Osteocyte (in vitro differentiated cells): ENCODE measurements at regions not wholly inside any gene's neighbourhood (a gene's known extent, or its start where the extent isn't known, plus 50 kb on each side); places are given as distances from the start of the nearest gene placed in this dataset.

Experiments
- DNase-seq: peaks from one replicate; pipeline ENCODE4 v3.0.0; 2021; ENCODE audit warnings: mixed read lengths; ENCODE audit not compliant: unreplicated experiment; ENCODE audit errors: extremely low spot score
- H3K27ac Mint-ChIP-seq: one replicate; pipeline ENCODE4 v1.8.0; 2021; ENCODE audit warnings: mild to moderate bottlenecking, mixed read lengths; ENCODE audit not compliant: unreplicated experiment
- H3K27me3 Mint-ChIP-seq: one replicate; pipeline ENCODE4 v1.8.0; 2021; ENCODE audit warnings: mixed read lengths; ENCODE audit not compliant: unreplicated experiment
- H3K36me3 Mint-ChIP-seq: one replicate; pipeline ENCODE4 v1.8.0; 2021; ENCODE audit warnings: mixed read lengths; ENCODE audit not compliant: unreplicated experiment
- H3K4me1 Mint-ChIP-seq: one replicate; pipeline ENCODE4 v1.8.0; 2021; ENCODE audit warnings: mixed read lengths; ENCODE audit not compliant: unreplicated experiment
- H3K4me3 Mint-ChIP-seq: one replicate; pipeline ENCODE4 v1.8.0; 2021; ENCODE audit warnings: mild to moderate bottlenecking, moderate library complexity, mixed read lengths; ENCODE audit not compliant: unreplicated experiment
- H3K9me3 Mint-ChIP-seq: one replicate; pipeline ENCODE4 v1.8.0; 2021; ENCODE audit warnings: mixed read lengths; ENCODE audit not compliant: unreplicated experiment
- TF ChIP-seq, protein P1 (sequence below): fragments of 200-600 bp; sonication (generic); IDR thresholded peaks from 2 replicates; pipeline ENCODE4 v1.5.0; 2021; ENCODE audit warnings: antibody characterized with exemption, mild to moderate bottlenecking, moderate library complexity

DNA sequence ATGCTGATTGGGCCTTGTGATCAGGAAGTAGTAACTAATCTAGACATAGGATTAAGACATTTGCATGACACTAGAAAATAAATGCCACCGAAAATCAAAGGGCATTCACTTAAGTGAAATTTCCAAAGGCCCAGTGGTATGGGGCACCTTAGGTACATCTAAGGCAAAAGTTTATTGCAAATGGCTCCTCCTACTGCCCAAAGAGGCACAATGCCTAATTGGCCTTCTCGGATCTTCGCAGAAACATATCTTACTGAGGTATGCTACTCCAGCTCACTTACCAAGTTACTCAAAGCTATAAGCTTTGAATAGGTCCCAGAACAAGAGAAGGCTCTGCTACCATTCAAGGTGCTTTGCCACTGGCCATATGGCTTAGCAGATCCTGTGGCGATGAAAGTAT is 174.8 kb upstream of the CXCL13 start:
- Mint-ChIP-seq H3K27ac (no peak overlapping the region), H3K9me3 (no peaks in the 10 kb centered on the region), H3K27me3 (peaks cover 16% of the 10 kb centered on the region), H3K4me3 (no peak overlapping the region), H3K4me1 (no peaks in the 10 kb centered on the region), H3K36me3 (no peaks in the 10 kb centered on the region)
- no peak for DNase-seq
- TF ChIP-seq, protein P1, sequence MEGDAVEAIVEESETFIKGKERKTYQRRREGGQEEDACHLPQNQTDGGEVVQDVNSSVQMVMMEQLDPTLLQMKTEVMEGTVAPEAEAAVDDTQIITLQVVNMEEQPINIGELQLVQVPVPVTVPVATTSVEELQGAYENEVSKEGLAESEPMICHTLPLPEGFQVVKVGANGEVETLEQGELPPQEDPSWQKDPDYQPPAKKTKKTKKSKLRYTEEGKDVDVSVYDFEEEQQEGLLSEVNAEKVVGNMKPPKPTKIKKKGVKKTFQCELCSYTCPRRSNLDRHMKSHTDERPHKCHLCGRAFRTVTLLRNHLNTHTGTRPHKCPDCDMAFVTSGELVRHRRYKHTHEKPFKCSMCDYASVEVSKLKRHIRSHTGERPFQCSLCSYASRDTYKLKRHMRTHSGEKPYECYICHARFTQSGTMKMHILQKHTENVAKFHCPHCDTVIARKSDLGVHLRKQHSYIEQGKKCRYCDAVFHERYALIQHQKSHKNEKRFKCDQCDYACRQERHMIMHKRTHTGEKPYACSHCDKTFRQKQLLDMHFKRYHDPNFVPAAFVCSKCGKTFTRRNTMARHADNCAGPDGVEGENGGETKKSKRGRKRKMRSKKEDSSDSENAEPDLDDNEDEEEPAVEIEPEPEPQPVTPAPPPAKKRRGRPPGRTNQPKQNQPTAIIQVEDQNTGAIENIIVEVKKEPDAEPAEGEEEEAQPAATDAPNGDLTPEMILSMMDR = no peak

DNA sequence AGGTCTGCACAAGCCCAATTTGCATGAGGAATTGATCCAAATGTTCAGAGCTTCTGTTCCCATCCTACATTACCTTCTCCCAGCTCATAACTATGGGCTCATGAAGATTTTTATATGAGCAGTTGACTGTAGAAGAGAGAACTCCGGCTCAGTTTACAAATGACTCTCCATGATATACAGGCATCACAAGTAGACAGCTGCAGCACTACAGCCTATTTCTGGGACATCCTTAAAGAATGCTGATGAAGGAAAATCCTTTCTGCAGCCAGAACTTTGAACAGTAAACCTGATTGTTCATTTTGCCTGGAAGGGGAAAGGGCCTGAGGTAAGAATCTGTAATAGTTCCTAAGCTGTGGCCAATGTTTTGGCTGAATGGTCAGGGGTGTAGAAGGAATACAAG is 174.1 kb upstream of the CXCL13 start:
- H3K27me3 Mint-ChIP-seq = peaks cover 16% of the 10 kb centered on the region
- no peak overlapping the region for H3K27ac Mint-ChIP-seq
- no peaks in the 10 kb centered on the region for H3K9me3 Mint-ChIP-seq
- DNase-seq = no peak
- H3K4me3 Mint-ChIP-seq = no peak overlapping the region
- TF ChIP-seq, protein P1 = no peak
- H3K36me3 Mint-ChIP-seq = no peaks in the 10 kb centered on the region
- no peaks in the 10 kb centered on the region for H3K4me1 Mint-ChIP-seq

DNA sequence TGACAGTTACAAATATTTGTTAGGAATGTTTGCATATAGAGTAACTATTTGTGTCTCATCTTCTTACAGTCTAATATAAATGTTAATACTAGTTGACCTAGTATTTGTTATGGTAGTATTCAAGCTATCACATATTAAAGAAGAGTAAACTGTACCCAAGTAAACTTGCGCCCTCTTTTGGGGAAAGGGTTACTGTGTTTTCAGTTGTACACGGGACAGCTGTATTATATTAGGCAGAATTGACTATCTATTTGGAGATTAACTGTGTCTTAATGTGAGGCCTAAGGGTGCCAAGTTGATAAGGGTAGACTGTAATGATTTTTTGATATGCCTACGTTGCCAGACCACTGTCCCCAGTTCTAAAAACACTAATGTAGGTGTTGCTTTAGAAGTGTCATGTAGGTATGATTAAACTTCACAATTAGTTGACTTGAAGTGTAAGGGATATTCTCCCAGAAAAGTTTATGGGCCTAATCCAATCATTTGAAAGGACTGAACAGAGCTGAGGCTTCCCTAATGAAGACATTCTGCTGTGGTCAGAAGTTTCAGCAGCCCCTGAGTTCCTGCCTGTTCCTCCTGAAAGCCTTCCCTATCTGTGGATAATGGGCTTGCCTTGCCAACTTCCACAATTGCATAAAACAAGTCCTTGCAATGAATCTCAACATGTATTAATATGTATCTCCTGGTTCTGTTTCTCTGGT is 172.8 kb upstream of the CXCL13 start:
- no peak for DNase-seq
- Mint-ChIP-seq H3K36me3 (no peaks in the 10 kb centered on the region), H3K4me1 (no peaks in the 10 kb centered on the region), H3K27me3 (peaks cover 16% of the 10 kb centered on the region), H3K9me3 (no peaks in the 10 kb centered on the region), H3K27ac (no peak overlapping the region), H3K4me3 (no peak overlapping the region)
- TF ChIP-seq, protein P1 = no peak

DNA sequence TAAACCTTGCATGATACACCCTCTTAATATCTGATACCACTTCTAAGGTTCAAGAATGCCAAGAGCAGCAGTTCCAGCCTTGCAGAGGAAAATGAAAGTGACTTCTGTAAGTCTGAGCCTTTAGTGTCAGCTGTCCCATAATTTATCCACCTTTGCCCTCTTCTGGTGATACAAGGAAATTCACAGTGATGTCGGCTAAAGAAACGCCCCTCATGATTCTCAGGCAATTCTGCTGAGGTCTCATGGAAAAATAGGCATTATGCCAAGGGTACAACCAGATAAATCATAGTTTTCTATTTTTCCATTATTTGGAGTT is 172.2 kb upstream of the CXCL13 start:
- TF ChIP-seq, protein P1 = peak; percentile 57
- H3K4me3 Mint-ChIP-seq = no peak overlapping the region
- no peak overlapping the region for H3K27ac Mint-ChIP-seq
- H3K36me3 Mint-ChIP-seq = no peaks in the 10 kb centered on the region
- peaks cover 16% of the 10 kb centered on the region for H3K27me3 Mint-ChIP-seq
- H3K4me1 Mint-ChIP-seq = no peaks in the 10 kb centered on the region
- no peaks in the 10 kb centered on the region for H3K9me3 Mint-ChIP-seq
- DNase-seq = no peak

DNA sequence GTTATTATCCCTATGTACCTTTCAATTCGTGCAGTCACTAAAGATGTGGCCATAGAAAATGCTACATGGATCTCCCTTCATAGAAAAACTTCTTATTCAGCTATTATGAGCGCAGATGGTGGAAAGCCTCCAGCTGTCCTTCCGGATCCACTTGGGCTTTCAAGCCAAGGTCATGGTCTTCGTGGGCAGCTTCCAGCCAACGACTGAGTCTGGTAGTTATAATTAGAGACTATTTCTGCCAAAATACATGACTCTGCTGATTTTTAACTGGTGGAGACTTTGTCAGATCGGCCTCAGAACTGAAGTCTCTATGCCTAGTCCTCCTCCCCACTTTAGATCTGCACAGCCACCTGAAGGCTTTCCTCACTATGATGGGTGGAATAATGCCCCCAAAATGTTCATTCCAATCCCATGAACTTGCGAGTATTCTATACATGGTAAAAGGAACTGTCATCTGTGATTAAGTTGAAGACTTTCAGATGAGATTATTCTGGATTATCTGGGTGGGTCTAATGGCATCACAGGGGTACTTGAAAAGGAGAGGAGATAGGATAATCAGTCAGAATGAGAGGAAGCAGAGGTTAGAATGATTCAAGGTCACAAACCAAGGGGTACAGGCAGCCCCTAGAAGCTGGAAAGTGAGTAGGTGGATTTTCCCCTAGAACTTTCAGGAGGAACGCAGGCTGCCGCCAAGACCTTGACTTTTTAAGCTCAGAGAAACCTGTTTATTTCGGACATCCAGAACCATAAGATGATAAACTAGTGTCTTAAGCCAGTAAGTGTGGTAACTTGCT is 171.1 kb upstream of the CXCL13 start:
- Mint-ChIP-seq H3K9me3 (no peaks in the 10 kb centered on the region), H3K36me3 (no peaks in the 10 kb centered on the region), H3K27me3 (peaks cover 13% of the 10 kb centered on the region), H3K4me3 (no peak overlapping the region), H3K4me1 (no peaks in the 10 kb centered on the region), H3K27ac (no peak overlapping the region)
- TF ChIP-seq, protein P1 = no peak
- no peak for DNase-seq
